ENCODE measurements at regions not wholly inside any gene's neighbourhood (a gene's known extent, or its start where the extent isn't known, plus 50 kb on each side); places are given as distances from the start of the nearest gene placed in this dataset.

- H3K27ac ChIP-seq: no peak overlapping the region
- TF ChIP-seq CTCF (conservative IDR thresholded peaks at IDR 0.05): no peak
These were observed 483.6 kb downstream of the KLF5 start for GRCh38 chr13:73542446-73542845.

- TF ChIP-seq CTCF (conservative IDR thresholded peaks at IDR 0.05): no peak
- no peak overlapping the region for H3K27ac ChIP-seq
These were observed 478.1 kb downstream of the KLF5 start for GRCh38 chr13:73536865-73537264.

GRCh38 chr13:73535341-73535740, 476.5 kb downstream of the KLF5 start:
- H3K27ac ChIP-seq: no peak overlapping the region
- TF ChIP-seq CTCF (conservative IDR thresholded peaks at IDR 0.05): no peak

- no peak for TF ChIP-seq CTCF (conservative IDR thresholded peaks at IDR 0.05)
- no peak overlapping the region for H3K27ac ChIP-seq
These were observed 474.2 kb downstream of the KLF5 start for GRCh38 chr13:73532987-73533510.

- TF ChIP-seq CTCF (conservative IDR thresholded peaks at IDR 0.05): no peak
- no peak overlapping the region for H3K27ac ChIP-seq
These were observed 473.8 kb downstream of the KLF5 start for GRCh38 chr13:73532582-73532981.

GRCh38 chr13:73531014-73531413, 472.2 kb downstream of the KLF5 start:
- no peak overlapping the region for H3K27ac ChIP-seq
- TF ChIP-seq CTCF (conservative IDR thresholded peaks at IDR 0.05): no peak

- H3K27ac ChIP-seq: no peak overlapping the region
- no peak for TF ChIP-seq CTCF (conservative IDR thresholded peaks at IDR 0.05)
These were observed 464.1 kb downstream of the KLF5 start for GRCh38 chr13:73522937-73523336.
